ENCODE measurements at regions not wholly inside any gene's neighbourhood (a gene's known extent, or its start where the extent isn't known, plus 50 kb on each side); places are given as distances from the start of the nearest gene placed in this dataset.

GRCh38 chr9:135281791-135282737 lies 194.6 kb downstream of the OLFM1 start:
- TF ChIP-seq, protein P1, sequence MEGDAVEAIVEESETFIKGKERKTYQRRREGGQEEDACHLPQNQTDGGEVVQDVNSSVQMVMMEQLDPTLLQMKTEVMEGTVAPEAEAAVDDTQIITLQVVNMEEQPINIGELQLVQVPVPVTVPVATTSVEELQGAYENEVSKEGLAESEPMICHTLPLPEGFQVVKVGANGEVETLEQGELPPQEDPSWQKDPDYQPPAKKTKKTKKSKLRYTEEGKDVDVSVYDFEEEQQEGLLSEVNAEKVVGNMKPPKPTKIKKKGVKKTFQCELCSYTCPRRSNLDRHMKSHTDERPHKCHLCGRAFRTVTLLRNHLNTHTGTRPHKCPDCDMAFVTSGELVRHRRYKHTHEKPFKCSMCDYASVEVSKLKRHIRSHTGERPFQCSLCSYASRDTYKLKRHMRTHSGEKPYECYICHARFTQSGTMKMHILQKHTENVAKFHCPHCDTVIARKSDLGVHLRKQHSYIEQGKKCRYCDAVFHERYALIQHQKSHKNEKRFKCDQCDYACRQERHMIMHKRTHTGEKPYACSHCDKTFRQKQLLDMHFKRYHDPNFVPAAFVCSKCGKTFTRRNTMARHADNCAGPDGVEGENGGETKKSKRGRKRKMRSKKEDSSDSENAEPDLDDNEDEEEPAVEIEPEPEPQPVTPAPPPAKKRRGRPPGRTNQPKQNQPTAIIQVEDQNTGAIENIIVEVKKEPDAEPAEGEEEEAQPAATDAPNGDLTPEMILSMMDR (IDR thresholded peaks at IDR 0.05): no peak
- TF ChIP-seq POLR2A (IDR thresholded peaks at IDR 0.05) (no peak), EP300 (IDR thresholded peaks at IDR 0.05) (peak in 1 of 2 donors; percentile 9)
